Endothelial cell of umbilical vein (primary cell): ENCODE measurements at regions not wholly inside any gene's neighbourhood (a gene's known extent, or its start where the extent isn't known, plus 50 kb on each side); places are given as distances from the start of the nearest gene placed in this dataset.

Source experiments
- BruUV-seq: library from RNA; stranded (reverse); fragments of 400-500 nt; replicated peaks from 2 replicates; lab custom pipeline; 2021; lab: Mats Ljungman, UMichigan
- CTCF ChIA-PET: fragments of 300-600, 350-600 bp; sonication (Branson Sonifier 250); formaldehyde crosslinking; loops from one replicate; lab custom pipeline; 2021; ENCODE audit warnings: antibody characterized with exemption, inconsistent platforms; lab: Charles Lee
- POLR2A ChIA-PET: fragments of 300-600, 350-600 bp; sonication (Branson Sonifier 250); formaldehyde crosslinking; loops from one replicate; lab custom pipeline; 2021; ENCODE audit warnings: antibody characterized with exemption, inconsistent platforms; lab: Charles Lee
- DNase-seq: peaks from one replicate; pipeline ENCODE4 v3.0.0-alpha.2; 2011; ENCODE audit warnings: low read depth, low spot score
- FAIRE-seq: peaks from 2 replicates; lab custom pipeline; 2011; peaks lifted over from hg19 to GRCh38; lab: Jason Lieb, UNC
- H2AFZ ChIP-seq: 2 replicates; pipeline ENCODE4 v1.6.0; 2012; ENCODE audit warnings: low read depth, low read length, control low read depth, inconsistent platforms
- H3K27ac ChIP-seq: 2 replicates; pipeline ENCODE4 v1.5.1; 2011; ENCODE audit warnings: low read depth, mild to moderate bottlenecking, control low read depth, low read length, moderate library complexity; ENCODE audit not compliant: insufficient read depth
- H3K27me3 ChIP-seq, 2 experiments: 2 replicates each; pipeline versions ENCODE4 v1.6.0 to v1.6.1; 2011; ENCODE audit warnings: low read length in 2 of 2, mixed read lengths in 1 of 2; ENCODE audit not compliant: control insufficient read depth in 2 of 2, insufficient read depth in 2 of 2
- H3K36me3 ChIP-seq, 2 experiments: 2 replicates in 1 of 2; 3 replicates in 1 of 2; pipeline ENCODE4 v1.5.1; 2011; ENCODE audit warnings: low read length in 2 of 2, mild to moderate bottlenecking in 1 of 2, moderate library complexity in 1 of 2; ENCODE audit not compliant: control insufficient read depth in 2 of 2, insufficient read depth in 2 of 2; ENCODE audit errors: extremely low read depth in 1 of 2
- H3K4me1 ChIP-seq: 3 replicates; pipeline ENCODE4 v1.5.1; 2011; ENCODE audit warnings: mild to moderate bottlenecking, low read length; ENCODE audit not compliant: control insufficient read depth, insufficient read depth; ENCODE audit errors: extremely low read depth
- H3K4me2 ChIP-seq: 2 replicates; pipeline ENCODE4 v1.6.1; 2011; ENCODE audit warnings: low read length, control low read depth, mixed read lengths; ENCODE audit not compliant: insufficient read depth
- H3K4me3 ChIP-seq, 3 experiments: fragments of 200-600 bp in 1 of 3; sonication (generic), shearing (Covaris generic) in 1 of 3; replicated peaks in 1 of 3; 2 replicates each; pipeline ENCODE4 v1.5.1; 2011 to 2016; ENCODE audit warnings: control low read depth in 3 of 3, low read length in 3 of 3, mild to moderate bottlenecking in 2 of 3, inconsistent platforms in 1 of 3, low read depth in 1 of 3, moderate library complexity in 1 of 3; ENCODE audit not compliant: insufficient read depth in 1 of 3
- H3K79me2 ChIP-seq: 2 replicates; pipeline ENCODE4 v1.6.0; 2012; ENCODE audit warnings: low read length, inconsistent platforms; ENCODE audit not compliant: control insufficient read depth, insufficient read depth
- H3K9ac ChIP-seq: replicated peaks from 2 replicates; pipeline ENCODE3; 2011; ENCODE audit warnings: low read length, control low read depth; ENCODE audit not compliant: insufficient read depth; ENCODE audit errors: extremely low read depth
- H3K9me1 ChIP-seq: replicated peaks from 3 replicates; pipeline ENCODE4 v1.6.0; 2011; ENCODE audit warnings: mild to moderate bottlenecking, low read length; ENCODE audit not compliant: control insufficient read depth, insufficient read depth; ENCODE audit errors: extremely low read depth
- H3K9me3 ChIP-seq: replicated peaks from 2 replicates; pipeline ENCODE4 v1.5.1; 2012; ENCODE audit warnings: low read length, inconsistent platforms; ENCODE audit not compliant: control insufficient read depth, insufficient read depth
- H4K20me1 ChIP-seq: replicated peaks from 2 replicates; pipeline ENCODE3; 2011; ENCODE audit warnings: mild to moderate bottlenecking, low read length; ENCODE audit not compliant: control insufficient read depth, insufficient read depth; ENCODE audit errors: extremely low read depth
- CTCF ChIP-seq, 2 donors: IDR thresholded peaks; 1 replicate in 1 of 2; 2 replicates in 1 of 2; pipeline ENCODE4 v1.5.1; 2011; ENCODE audit warnings: low read length in 2 of 2, mild to moderate bottlenecking in 2 of 2, moderate library complexity in 2 of 2, control low read depth in 1 of 2, inconsistent platforms in 1 of 2, low read depth in 1 of 2; ENCODE audit not compliant: insufficient read depth in 1 of 2; ENCODE audit errors: extremely low read depth in 1 of 2
- EZH2 ChIP-seq: IDR thresholded peaks from 2 replicates; pipeline ENCODE4 v1.6.1; 2012; ENCODE audit warnings: borderline replicate concordance, low read depth, mild to moderate bottlenecking, moderate library complexity, low read length, inconsistent platforms; ENCODE audit not compliant: severe bottlenecking
- FOS ChIP-seq: IDR thresholded peaks from 2 replicates; pipeline ENCODE4 v1.6.1; 2011; ENCODE audit warnings: mild to moderate bottlenecking, low read length, moderate library complexity, borderline replicate concordance; ENCODE audit not compliant: insufficient read depth
- GATA2 ChIP-seq: IDR thresholded peaks from 2 replicates; pipeline ENCODE4 v1.7.0; 2011; ENCODE audit warnings: low read depth, mild to moderate bottlenecking, moderate library complexity, mixed read lengths, low read length; ENCODE audit not compliant: insufficient read length, insufficient read depth
- JUN ChIP-seq: IDR thresholded peaks from 2 replicates; pipeline ENCODE4 v1.6.1; 2011; ENCODE audit warnings: borderline replicate concordance, low read depth; ENCODE audit not compliant: insufficient read length, insufficient read depth
- MAX ChIP-seq: IDR thresholded peaks from 2 replicates; pipeline ENCODE4 v1.6.1; 2011; ENCODE audit not compliant: insufficient read depth, insufficient read length
- MYC ChIP-seq: IDR thresholded peaks from one replicate; pipeline ENCODE4 v1.6.1; 2011; ENCODE audit warnings: mild to moderate bottlenecking, low read depth, low read length
- POLR2A ChIP-seq: IDR thresholded peaks from 2 replicates; pipeline ENCODE4 v1.6.1; 2012; ENCODE audit warnings: low read depth, mild to moderate bottlenecking, control low read depth, low read length
- POLR2AphosphoS5 ChIP-seq: IDR thresholded peaks from 2 replicates; pipeline ENCODE4 v1.6.1; 2012; ENCODE audit warnings: low read depth, mild to moderate bottlenecking, control low read depth, low read length, moderate library complexity; ENCODE audit not compliant: insufficient read depth
- dilution Hi-C: fragments of 300-500 bp; cut with MboI; formaldehyde crosslinking; loops from one replicate; pipeline ENCODE4 v1.15.0; 2019; ENCODE audit warnings: low sequenced_read_pairs; ENCODE audit not compliant: extremely low pct_ligation_motif_present
- intact Hi-C: fragments of 100-400 bp; cut with micrococcal nuclease; formaldehyde crosslinking; loops from one replicate; pipeline ENCODE4 v1.10.0; 2022

DNA sequence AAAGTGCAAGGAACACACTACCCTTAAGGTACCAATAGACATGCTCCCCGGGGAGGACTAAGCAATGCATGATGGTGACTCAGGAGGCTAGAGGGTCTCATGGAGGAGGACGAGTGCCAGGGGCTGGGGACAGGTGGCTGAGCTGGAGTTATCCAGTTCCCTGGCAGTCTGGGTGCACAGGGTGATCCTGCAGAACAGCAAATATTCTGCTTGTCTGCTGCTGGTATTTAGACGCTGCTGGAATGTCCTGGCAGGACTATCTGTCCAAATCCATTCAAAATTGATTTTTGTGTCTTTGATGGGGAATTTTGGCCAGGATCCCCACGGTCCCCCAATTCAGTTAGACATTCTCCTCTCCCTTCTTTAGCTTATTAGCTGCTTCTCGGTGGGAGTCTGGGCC is 138.7 kb downstream of the C12orf75 start:
- Histone ChIP-seq H3K4me3 (peak overlapping the region in 2 of 3 experiments; percentile 50 to 92), H4K20me1 (no peaks in the 10 kb centered on the region), H2AFZ (no peak overlapping the region), H3K9me1 (no peaks in the 10 kb centered on the region), H3K27ac (peak overlapping the region; percentile 95), H3K9me3 (no peaks in the 10 kb centered on the region), H3K9ac (peak overlapping the region; percentile 91), H3K27me3 (no peaks in the 10 kb centered on the region), H3K79me2 (peaks cover 54% of the 10 kb centered on the region), H3K4me2 (peak overlapping the region; percentile 93), H3K36me3 (no peaks in the 10 kb centered on the region), H3K4me1 (peaks cover 74% of the 10 kb centered on the region)
- no peak for TF ChIP-seq FOS
- TF ChIP-seq JUN, result no peak
- TF ChIP-seq MAX, result no peak
- TF ChIP-seq POLR2AphosphoS5, result no peak
- no peak for TF ChIP-seq POLR2A
- TF ChIP-seq GATA2, result no peak
- TF ChIP-seq MYC, result no peak
- no peak for TF ChIP-seq EZH2
- no peak for TF ChIP-seq CTCF (IDR thresholded peaks at IDR 0.05; ENCODE audit: extremely low read depth in 1 of 2, insufficient read depth in 1 of 2, low read depth in 1 of 2, low read length in 2 of 2)
- intact Hi-C loops (loop anchor here (1.0 to 5.0 kb wide), 2 partner anchors 16 to 668 kb away; partner anchors contain the start of gene NUAK1), dilution Hi-C loops (no loop called here)
- CTCF ChIA-PET, result interaction anchor here (0.9 to 5.7 kb wide), 17 partner anchors 8 to 667 kb away, joined by 3 to 72 read pairs (median 6); no protein-coding TSS in a partner anchor
- POLR2A ChIA-PET, result interaction anchor here (1.2 to 3.3 kb wide), 3 partner anchors 11 to 15 kb away, joined by 3 to 14 read pairs (median 9); no protein-coding TSS in a partner anchor
- FAIRE-seq, result no peak
- DNase-seq, result no peak
- no TSS peak for BruUV-seq
